GM21515 (cell line): ENCODE measurements at regions not wholly inside any gene's neighbourhood (a gene's known extent, or its start where the extent isn't known, plus 50 kb on each side); places are given as distances from the start of the nearest gene placed in this dataset.

Experiments
- ATAC-seq: cut with Tn5 transposase; IDR thresholded peaks from one replicate; pipeline ENCODE4 v1.9.1; 2021; ENCODE audit not compliant: unreplicated experiment

- ATAC-seq = no peak
Measured at GRCh38 chr4:34791209-34791608, 1453.1 kb downstream of the ARAP2 start.

DNA sequence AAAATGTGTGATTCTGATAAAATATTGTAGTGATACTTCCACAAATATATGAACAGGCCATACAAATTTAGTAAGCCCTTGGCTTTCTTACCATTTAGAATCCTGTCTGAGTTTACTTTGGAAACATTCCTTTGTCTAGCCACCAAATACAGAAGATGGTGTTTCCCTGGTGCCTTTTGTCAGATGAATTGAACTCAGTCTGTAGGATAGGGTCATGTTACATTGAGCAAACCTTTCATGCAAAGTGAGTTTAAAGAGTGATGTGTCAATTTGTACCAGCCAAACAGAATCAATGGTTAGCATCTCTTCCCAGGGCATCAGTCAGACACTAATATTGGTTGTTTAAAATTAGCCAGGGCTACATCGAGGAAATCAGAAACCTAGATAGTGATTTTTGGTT lies 1443.4 kb downstream of the ARAP2 start:
- ATAC-seq = no peak

DNA sequence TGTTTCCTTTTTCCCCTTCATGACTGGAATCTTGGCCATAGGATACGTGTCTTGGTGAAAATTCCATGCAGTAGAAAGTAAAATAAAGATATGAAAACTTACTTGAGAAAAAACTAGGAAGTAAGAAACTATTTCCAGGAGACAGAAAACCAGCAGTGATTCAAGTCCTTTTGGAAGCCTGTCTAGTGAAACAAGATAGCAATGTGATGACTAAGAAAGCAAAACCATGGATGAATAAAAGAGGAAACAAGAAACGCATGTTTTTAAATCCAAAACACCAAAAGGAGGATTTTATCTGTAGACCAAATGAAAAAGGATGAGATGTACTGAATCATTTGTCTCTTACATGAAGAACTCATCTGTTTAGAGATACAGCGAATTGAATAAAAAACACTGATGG lies 1430.0 kb downstream of the ARAP2 start:
- ATAC-seq = no peak

DNA sequence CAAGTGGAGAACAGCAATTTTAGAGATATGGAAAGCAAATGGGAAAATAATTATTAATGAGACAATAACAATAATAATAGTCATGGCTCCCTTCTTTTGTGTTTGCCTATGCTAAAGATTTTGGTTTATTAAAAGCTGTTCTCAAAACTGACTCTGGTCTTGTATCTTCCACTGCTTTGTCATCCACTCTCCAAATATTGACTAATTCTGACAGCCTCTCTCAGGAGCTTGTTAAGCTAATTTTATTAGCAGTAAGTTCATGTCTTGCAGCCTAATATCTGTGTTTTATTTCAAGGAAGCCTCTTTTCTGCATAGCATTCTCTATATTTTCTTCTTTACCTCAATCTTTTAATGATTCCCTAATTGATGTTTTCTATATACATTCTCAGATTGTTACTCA lies 1419.8 kb downstream of the ARAP2 start:
- ATAC-seq = no peak

DNA sequence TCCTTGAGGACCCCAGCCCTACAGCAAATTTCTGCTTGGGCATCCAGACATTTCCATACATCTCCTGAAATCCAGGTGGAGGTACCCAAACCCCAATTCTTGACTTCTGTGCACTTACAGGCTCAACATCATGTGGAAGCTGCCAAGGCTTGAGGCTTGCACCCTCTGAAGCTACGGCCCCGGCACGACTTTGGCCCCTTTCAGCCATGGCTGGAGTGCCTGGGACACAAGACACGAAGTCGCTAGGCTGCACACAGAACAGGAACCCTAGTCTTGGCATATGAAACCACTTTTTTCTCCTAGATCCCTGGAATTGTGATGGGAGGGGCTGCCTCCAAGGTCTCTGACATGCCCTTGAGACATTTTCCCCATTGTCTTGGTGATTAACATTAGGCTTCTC lies 1417.7 kb downstream of the ARAP2 start:
- ATAC-seq = no peak

GRCh38 chr4:34845926-34846325 lies 1398.4 kb downstream of the ARAP2 start:
- no peak for ATAC-seq

GRCh38 chr4:34850421-34850820 lies 1393.9 kb downstream of the ARAP2 start:
- no peak for ATAC-seq

- no peak for ATAC-seq
Measured at GRCh38 chr4:34850968-34851367, 1393.3 kb downstream of the ARAP2 start.

- no peak for ATAC-seq
Measured at GRCh38 chr4:34851411-34851810, 1392.9 kb downstream of the ARAP2 start.

- ATAC-seq = no peak
Measured at GRCh38 chr4:34854451-34854850, 1389.9 kb downstream of the ARAP2 start.

DNA sequence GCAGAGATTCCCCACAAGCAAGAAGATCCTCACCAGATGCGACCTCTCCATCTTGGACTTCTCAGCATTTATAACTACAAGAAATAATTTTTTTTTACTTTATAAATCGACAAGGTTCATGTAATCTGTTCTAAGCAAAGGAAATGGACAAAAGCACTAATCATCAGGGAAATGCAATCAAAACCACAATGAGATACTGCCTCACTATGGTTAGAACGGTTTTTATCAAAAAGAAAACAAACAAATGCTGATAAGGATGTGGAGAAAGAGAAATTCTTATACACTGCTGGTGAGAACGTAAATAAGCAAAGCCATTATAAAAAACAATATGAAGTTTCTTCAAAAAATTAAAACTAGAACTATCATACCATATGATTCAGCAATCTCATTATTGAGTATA lies 1382.6 kb downstream of the ARAP2 start:
- ATAC-seq = no peak

DNA sequence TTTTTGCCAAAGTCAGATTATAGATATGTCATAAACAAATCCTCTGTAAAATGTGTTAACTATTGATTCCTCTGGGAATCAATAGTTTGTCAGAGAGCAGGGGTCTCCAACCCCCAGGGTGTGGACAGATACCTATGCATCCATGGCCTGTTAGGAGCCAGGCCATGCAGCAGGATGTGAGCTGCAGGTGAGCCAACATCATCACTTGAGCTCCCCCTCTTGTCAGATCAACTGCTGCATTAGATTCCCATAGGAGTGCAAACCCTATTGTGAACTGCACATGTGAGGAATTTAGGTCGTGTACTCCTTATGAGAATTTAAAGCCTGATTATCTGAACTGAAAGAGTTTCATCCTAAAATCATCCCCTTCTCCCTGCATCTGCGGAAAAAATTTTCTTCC lies 1365.4 kb downstream of the ARAP2 start:
- no peak for ATAC-seq

- no peak for ATAC-seq
Measured at GRCh38 chr4:34880246-34880645, 1364.1 kb downstream of the ARAP2 start.

DNA sequence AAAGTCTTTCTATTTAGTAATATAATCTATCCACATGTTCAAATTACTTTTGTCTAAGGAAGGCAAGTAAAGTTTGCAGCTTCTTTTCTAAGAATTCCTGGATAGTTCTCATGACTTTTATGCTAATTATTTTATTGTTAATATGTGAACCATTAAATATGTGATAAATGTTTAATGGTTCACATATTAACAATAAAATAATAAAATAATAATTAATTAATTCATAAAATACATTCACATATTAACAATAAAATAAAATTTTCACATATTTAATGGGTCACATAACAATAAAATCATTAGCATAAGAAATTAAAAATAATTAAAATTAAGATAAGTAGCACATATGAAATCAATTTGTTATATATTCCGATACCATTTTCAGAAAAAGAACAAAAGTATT lies 1352.4 kb downstream of the ARAP2 start:
- ATAC-seq = no peak

DNA sequence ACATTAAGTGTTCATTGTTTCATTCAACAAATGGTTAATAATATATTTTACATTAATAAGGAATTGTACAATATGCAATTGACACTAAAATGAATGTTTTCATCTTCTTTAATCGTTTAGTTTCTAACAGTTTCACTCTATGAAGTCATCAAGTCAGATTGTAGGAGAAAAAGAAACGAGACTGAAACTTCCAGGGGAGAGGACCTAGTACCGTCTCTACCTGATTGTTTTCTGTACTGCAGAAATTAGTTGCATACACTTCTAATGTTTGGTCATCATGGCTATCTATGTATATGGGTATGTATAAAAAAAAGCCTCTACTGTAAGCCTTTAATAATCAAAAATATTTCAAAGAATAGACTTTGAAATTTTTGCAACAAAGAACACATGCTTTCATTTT lies 1350.9 kb downstream of the ARAP2 start:
- ATAC-seq = no peak

- no peak for ATAC-seq
Measured at GRCh38 chr4:34920032-34920431, 1324.3 kb downstream of the ARAP2 start.

DNA sequence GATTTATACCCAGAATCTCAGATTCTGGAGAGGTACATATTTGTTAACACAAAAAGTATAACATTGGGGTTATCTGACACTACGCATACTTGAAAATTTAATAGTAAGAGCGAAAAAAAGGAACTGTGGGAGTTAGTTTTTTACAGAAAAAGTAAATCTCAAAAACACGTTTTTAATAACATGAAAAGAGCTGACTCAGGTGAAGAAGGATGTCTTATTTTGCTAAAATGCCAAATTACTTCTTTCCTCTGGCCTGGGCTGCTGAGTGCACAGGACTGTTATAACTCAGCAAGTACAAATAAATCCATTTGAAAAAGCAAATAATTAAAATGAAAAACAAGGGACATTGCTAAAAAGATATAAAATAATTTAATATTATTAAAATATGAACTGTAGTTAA lies 1322.9 kb downstream of the ARAP2 start:
- ATAC-seq = no peak

DNA sequence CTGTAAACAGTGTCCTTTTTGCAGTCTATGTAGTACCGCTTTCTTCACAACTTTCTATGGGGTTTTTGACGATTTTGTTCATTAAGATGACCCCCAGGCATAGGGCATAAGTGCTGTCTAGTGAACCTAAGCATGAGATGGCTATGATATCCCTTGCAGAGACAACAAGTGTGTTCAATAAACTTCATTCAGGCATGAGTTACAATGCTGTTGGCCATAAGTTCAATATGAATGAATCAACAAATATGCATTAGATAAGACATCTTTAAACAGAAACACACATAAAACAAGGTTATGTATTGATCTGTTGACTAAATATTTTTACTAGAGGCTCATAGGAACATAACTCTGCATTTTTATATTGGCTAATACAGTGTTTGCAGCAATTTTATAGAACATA lies 1322.0 kb downstream of the ARAP2 start:
- ATAC-seq = no peak

DNA sequence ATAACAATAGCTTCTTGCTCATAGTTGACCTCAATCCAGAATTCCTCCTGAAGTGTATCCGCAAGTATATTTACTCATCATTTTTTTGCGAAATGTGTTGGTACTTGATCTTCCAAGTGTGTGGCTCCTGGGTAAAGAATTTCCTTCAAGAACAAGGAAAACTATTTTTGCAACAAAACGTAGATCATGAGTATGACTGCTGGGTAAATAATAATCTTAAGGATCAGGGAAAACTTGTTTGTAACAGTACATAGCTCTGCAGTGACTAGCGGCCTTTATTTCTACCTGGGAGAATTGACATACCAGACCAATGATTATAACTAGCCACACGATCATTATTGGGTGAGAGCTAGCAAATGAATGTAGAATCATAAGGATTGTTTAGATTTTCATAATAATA lies 1311.7 kb downstream of the ARAP2 start:
- no peak for ATAC-seq

GRCh38 chr4:34935739-34936138 lies 1308.6 kb downstream of the ARAP2 start:
- ATAC-seq = no peak

DNA sequence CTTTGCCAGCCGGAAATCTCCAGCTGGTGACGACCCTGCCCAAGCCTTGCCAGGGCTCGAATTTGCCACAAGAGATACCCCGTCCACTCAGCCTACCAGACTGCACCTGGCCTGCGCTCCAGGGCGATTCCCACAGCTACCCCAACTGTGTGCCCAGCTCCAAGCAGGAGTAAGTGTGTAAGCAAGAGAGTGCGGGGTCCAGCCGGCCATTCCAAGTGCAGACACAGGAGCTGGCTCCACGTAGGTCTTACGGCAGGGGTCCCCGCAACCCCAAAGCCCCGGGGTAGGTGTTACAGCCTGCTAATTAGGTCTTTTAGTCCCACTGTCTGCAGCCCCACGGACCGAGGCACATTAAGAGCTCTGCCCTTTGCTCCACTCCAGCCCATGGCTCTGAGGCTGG lies 1305.2 kb downstream of the ARAP2 start:
- no peak for ATAC-seq

DNA sequence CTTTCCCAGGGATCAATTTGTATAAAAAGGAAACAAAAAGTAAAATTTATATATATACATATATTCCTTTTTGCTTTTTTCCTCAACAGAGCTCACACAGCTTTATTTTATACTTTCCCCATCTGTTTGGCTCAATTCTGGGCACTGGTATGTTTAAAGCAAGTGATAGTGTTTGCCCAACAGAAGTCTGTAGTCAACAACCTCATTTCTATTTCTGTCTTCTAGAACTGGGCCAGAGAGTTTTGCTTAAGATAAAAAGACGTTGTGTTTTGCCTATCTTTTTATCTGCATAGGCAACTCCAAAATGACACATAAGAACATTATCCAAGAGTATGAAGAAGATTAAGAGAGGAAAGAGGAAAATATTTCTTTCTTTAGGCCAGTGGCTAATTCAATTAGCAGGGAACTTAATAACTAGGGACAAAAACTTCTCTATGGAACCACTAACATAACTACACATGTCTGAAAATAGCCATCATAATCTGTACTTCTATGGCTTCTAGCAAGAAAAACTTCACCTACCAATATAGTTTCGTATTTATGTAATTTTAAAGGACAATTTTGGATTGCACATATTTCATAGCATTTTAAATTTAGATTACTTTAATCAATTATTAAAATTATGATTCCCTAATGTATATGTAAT lies 1300.5 kb downstream of the ARAP2 start:
- ATAC-seq = no peak

GRCh38 chr4:34950926-34951325 lies 1293.4 kb downstream of the ARAP2 start:
- no peak for ATAC-seq
